ENCODE measurements at regions not wholly inside any gene's neighbourhood (a gene's known extent, or its start where the extent isn't known, plus 50 kb on each side); places are given as distances from the start of the nearest gene placed in this dataset.

DNA sequence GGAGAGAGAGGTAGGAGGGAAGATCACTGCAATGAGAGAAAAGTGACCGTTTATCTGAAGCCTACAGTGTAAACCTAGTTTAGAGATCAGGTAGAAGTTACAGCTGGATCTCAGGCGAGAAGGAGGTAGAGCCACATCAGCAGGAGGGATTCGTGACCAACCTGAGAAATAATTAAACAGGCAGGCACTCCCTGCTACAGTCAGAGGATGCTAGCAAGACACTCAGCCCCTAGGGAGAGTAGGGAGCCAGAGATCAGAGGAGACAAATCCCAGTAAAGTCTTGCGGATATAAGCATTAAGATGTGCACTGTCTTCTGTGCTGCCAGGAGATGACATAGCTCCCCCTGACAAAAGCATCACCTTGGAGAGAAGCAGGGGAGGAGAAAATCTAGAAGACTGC is 629.1 kb upstream of the SLC39A10 start:
- DNase-seq, result no peak

DNA sequence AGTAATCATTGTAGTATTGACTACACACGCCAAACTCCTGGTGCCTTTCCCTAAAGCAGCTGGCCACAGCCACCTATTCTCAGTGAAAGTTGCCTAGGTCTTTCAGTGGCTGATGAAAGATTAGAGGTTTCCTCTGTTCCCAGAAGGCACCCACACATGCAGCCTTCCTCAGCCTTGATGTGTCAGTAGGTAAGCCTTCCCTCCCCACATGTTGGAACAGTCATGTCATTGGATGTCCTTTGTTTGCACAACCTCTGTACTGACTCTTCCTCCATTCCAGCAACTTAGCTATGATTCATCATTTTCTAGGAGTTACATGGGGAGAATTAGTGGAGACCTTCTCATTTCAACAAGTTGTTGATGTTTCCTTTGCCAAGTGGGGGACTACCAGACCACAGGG is 630.8 kb upstream of the SLC39A10 start:
- DNase-seq, result no peak

DNA sequence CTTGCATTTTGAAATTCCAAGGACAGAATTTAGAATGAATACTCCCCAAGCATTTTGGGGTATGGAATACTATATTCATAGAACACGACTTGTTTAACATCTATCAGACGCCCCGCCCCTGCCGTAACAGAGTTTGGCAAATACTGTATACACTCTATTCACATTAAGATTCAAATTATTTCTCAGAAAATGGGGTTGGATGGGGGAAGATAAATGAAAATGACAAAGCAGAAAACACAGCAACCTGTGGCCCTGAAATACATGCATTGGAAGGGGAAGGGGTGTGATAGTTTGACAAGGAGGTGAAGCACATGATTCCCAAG is 634.6 kb upstream of the SLC39A10 start:
- no peak for DNase-seq

DNA sequence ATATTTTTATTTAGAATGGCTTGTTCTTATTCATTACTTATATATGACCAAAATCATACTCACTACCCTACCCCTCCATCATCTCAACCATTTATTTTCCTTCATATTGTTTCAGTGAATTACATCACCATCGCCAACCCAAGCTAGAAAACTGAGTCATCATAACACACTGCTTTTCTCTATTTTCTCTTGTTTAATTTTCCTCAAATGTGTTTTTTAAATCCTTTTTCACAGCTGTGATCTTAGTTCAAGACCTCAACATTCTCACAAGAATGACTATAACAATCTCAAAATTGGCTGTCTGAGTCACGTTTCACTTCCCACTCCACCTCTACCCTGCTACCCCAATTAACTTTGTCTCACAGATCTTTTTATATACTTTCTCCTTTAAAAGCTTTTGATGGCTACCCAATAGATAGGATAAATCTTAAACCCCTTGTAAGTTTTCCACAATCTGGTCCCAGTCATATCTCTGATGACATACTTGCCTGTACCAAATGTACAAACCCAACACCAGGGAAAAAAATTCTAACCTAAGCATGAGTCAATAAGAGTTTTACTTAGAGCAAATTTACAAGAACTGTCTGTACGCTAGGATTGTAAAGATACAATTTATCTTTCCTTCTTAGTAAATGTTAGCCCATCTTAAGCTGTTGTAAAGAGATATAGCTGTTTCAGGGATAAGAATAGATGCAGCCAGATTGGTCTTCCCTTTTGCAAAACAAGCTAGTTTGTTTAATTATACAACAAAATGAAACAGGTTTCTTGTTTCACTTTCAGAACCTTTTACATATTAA is 635.1 kb upstream of the SLC39A10 start:
- no peak for DNase-seq

DNA sequence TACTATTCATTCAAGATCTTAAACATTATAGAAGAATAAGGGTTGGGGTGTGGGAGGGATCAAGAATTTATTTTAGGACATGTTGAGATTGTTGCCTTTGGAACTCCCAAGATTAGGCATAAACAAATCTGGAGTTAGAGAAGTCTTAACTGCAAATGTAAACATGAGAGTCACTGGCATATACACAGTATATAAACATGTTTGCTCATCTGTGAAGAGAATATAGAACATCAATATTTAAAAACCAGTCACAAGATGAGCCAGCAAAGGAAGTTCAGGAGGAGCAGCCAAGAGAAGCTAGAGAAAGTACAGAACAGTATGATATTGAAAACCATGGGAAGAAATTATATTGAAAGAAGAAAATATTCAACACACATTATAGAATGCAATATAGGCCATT is 638.6 kb upstream of the SLC39A10 start:
- DNase-seq, result no peak

DNA sequence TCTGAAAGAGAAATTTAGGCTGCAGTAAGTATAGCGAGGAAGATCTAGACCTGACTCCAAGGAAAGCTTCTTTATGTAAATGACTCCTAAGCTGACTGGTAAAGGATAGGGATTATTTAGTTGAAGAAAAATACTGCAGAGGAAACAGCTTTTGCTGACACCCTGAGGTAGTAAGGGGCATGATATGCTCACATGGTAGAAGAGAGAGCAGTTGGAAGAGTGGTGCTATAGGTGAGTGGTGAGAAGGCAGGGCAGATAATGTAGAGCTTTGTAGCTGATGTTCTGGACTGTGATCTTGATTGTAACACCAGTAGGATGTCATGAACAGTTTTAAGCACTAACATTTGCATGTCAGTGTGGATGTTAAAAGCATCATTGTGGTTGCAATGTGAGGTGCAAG is 639.1 kb upstream of the SLC39A10 start:
- DNase-seq, result no peak

DNA sequence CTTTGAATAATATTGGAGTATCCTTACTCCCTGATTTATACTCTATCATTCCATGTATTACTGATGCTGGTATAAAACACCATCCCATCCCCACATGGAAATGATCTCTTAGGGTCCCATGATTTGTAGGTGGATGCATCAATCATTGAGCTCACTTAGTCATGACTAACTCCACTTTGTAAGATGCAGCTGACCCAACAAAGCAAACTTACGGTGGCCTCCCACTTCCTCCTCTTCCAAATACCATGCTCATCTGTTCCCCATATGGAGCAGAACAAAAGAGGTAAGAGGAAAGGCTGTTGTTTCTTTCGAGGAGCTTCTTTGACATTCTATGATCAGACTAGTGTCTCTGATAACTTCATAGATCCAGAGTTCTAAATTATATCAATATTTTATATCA is 640.2 kb upstream of the SLC39A10 start:
- DNase-seq, result no peak

DNA sequence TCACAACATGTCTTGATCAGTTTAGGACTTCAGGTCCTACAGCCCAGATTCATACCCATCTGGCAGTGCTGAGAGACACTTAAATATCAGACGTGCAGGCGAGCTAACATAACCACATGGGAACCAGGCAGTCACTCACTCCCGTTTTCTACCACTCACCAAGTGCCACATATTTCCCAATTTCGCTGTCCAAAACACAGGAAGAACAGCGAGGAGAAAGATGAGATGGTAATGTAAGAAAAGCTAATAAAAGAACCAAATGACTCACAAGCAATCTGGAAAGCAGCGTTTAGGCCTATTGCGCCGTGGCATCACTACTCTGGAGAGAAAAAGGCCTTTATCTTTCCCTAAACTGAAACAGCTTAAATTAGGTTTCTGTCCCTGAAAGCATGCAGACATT is 647.8 kb upstream of the SLC39A10 start:
- no peak for DNase-seq

DNA sequence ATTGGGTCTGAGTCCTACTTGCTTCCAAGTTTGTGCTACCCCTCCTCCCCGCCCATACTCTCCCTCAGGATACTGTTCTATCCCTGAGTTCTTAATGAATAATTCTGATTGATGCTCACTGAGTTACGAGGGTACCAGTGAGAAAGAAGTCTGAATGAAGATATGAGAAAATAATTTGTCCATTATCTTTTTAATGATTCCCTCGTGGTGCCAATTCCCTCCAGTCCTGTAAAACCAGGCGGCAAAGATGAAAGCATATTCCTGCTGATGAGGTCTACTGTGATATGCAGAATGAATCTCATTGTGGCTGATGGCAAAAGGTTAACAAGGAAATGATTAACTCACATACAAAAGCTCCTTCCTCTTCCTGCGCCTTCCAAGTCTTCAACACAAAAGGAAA is 650.2 kb upstream of the SLC39A10 start:
- DNase-seq, result no peak

DNA sequence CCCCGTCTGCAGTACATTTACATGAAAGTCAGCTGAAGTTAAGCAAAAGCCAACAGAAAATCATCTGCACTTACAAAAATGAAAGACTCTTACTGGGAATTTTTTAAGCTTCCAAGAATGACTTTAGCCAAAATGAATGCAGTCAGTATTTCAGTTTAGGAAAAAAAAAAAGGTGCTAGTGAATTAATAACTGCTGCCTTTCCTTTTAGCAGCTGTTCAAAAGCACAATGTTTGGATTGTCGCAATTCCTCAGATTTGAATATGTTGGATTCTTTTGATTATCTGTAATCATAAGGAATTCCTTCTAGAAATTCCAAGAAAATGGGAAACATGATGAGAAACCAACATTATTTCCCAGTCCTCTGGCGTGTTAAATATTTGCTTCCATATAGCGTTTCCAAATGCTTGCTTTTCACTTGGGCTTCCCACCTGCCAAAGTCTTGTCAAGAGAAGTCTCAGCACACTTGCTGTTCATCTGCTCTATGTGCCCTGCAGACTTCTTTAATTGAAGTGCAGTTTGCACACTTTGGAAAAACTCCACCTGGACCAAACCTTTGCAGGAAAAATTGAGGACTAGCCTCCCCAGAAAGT is 653.0 kb upstream of the SLC39A10 start:
- no peak for DNase-seq

DNA sequence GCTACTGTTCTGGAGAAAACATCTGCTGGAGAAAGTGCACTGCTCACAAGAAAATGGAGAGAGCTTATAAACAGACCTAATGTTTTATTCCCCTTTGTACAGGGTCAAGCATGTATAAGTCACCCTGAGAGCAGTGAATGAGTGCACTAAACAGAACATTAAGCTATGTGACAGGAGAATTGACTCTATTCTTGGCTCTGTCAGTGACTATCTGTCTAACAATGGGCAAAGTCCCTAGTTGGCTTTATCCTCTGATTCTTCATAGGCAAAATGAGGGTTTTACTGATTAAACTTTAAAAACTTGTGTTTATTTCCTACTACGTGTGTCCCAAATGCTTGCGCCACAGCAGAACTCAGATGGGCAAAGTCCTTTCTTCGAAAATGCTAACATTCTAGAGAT is 655.1 kb upstream of the SLC39A10 start:
- no peak for DNase-seq

DNA sequence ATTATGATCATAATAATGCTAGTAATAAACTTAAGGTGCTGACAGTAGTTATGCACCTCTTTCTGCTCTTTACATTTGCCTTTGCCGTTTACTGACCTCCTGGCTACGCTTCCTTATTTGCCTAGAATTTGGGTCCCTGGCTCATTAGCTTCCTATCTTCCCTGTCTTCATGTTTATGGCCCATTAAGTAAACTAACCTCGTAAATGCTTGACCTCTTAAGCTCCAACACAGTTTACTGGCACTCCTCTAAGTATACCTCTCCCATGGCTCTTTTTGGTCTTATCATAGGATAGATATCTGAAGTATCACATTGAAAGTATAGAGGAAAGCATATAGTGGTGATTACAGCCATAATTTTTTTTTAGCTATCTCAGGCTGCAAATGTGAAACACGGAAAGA is 657.3 kb upstream of the SLC39A10 start:
- no peak for DNase-seq

DNA sequence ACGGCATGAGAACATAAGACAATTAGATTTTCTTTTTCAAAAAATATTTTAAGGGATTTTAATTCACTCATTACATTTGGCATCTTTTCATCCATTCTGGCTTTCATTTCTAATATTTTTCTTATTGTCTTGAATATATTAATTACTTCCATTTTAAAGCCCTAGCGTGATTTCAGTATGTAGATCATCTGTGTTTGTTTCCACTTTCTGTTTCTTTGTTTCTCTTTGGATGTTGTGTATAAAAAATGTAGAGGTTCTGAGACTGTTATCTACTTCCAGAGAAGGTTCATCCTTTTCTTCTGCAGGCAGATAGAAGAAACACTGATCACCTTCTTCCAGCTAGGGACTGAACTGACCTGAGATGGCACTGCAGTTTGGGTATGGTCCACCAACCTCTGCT is 664.4 kb upstream of the SLC39A10 start:
- no peak for DNase-seq

DNA sequence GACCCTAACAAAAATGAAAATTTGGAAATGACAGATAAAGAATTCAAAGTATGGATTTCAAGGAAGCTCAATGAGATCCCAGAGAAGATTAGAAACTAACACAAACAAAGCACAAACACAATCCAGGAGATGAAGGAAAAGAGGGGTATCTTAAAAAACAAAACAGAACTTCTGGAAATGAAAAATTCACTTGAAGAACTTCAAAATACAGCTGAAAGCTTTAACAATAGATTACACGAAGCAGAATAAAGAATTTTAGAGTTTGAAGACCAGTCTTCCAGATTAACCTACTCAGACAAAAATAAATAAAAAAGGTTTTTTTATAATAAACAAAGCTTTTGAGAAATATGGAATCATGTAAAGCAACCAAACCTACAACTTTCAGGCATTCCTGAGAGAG is 671.8 kb upstream of the SLC39A10 start:
- DNase-seq, result no peak

DNA sequence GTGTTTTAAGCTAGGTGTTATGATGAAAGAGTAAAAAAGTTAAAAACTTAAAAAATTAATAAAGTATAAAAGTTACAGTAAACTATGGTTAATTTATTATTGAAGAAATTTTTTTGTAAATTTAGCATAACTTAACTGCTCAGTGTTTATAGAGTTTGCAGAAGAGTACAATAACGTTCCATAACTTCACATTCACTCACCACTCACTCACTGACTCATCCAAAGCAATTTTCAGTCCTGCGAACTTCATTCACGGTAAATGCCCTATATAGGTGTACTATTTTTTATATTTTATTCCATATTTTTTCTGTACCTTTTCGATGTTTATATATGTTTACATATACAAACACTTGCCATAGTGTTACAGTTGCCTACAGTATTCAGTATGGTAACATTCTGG is 694.8 kb upstream of the SLC39A10 start:
- DNase-seq, result no peak

DNA sequence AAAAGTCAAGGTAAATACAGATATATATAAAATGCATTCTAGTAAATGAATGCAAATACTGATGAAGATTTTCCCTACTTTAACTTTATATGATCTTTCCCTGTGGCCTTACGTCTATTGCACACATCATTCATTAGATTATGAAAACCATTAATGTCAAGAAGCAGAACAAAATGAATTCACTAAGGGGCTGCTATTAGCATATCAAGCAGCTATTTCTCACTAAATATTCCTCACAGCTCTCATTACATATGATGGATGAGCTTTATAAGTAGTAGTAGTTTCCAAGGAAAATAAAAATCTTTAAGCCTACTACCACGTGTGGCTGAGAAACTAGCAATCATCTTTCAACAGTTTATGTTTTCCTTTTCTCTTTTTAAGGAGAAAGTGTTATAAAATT is 702.8 kb upstream of the SLC39A10 start:
- no peak for DNase-seq

DNA sequence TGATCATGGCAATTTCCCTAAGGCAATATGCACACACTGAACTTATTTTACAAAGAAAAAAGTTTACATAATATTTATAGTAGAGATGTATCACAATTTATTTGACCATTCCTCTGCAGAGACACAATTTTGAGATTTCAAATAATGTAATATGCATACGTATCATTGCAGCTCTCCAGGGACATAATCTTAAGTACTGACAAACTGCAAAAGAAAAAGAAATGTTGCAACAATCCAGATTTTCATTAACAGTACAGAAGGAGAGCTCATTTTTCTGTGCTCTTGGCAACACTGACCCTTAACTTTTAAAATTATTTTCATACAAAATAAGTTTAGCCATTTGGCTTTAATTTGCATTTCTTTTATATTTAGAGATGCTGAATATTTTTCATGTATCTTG is 710.2 kb upstream of the SLC39A10 start:
- DNase-seq, result no peak

DNA sequence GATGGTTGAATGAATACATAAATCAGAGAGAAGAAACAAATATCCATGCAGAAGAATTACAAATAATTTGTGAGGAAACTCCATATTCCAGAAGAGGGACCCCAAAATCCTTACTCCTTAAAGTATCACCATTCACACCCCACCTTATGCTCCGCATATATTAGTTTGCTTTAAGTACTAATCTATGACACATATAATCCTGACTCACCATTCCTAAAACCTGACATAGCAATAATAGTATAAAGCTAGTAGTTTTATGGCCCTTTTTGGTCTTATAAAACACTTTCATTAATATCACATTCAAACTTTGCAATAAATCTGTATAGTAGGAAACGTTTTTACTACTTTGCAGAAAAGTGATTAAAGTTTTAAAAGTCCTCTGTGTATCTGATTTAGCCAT is 719.0 kb upstream of the SLC39A10 start:
- no peak for DNase-seq

DNA sequence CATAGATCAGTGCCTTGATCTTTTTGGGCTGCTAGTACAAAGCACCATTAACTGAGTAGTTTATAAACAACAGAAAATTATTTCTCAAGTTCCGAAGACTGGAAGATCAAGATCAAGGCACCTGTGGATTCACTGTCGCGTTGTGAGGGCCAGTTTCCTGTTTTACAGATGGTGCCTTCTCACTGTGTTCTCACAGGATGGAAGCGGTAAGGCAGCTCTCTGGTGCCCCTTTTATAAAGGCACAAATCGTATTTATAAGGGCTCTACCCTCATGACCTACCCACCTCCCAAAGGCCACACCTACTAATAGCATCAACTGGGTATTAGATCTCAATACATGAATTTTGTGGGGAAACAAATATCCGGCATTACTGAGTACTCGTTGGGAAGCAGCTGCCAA is 729.5 kb upstream of the SLC39A10 start:
- DNase-seq, result no peak

DNA sequence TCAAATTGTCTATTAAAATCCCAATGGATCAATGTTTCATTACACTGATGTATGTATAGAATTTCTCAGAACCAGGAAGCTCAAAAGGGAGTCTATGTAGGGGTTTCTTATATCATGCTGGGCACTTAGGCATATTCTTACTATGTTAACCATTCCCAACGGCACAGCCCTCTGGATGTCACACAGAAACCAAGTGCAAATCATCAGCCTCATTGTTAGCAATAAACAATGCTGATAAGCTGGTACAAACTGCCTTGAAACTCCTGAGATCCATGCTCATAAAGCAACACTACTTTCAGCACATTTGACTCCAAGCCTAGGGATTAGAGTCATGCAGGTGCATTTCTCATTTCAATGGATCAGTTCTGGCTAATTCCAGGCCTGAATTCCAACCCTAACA is 730.2 kb upstream of the SLC39A10 start:
- DNase-seq, result no peak

DNA sequence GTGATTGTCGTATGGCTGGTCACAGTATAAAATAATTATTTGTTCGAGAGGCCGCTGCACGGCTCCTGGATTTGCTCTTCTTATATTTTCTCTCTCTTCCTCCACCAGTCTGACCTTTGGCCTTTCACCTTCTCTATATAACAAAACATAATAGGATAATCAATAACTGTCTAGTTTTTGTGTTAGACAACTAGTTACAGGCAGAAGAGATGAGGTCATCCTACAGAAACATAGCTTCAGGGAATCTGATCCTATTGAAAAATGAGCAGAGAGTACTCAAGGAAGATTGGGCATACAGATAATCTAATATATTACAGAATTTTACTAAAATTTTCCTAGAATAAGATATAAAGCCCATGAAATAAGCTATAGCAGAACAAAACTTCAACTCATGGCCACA is 731.3 kb upstream of the SLC39A10 start:
- DNase-seq, result no peak

DNA sequence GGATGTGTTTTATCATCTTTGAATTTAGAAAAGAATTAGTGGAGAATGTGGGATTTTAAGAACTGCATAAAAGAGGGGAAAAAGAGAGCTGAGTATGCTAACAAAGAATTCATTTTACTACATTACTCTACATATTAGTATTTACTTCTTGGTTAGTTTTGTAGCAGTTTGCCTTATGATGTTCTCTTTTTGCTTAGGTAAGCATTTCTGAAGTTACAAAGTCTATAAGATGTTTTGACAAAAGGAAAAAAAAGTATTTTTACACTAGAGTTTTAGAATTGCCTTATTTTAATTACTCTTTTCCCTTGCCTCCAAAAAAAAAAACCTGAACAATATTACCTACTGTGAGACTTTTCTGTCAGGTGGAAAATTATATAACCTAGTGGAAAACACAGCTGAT is 739.5 kb upstream of the SLC39A10 start:
- no peak for DNase-seq

DNA sequence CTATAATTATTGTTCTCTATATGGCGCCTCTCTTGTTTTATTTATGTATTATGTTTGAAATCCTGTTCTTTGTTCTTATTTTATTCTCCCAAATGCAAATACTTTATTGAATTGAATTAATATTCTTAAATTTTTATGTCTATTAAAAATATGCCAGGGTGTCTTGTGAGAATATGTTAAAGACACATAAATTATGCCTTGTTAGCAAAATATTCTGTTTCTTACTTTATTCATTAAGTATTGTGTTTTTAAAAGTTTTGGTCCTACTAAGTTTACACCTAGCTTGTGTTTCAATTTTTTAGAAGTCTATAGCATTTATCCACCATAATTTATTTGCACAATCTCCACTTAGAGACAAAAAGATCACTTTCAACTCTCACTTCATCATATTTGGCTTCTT is 741.5 kb upstream of the SLC39A10 start:
- DNase-seq, result no peak

DNA sequence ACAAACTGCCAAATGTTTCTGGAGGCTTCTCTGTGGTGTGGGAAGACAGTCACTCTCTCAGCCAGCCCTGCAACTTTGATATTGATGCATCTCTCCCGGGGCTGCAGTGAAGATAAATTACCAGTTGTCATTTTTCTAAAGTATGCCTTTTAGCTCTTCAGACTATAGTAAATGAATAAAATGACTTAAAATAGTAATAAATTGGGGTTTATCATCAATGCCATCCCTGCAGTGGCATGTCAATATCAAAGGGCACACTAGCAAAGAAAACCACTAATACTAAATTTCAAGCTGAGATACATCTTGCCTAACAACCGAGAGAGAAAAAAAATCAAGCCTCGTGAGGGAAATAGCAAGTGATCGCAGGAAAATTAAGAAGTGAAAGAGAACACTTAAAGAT is 749.5 kb upstream of the SLC39A10 start:
- no peak for DNase-seq

DNA sequence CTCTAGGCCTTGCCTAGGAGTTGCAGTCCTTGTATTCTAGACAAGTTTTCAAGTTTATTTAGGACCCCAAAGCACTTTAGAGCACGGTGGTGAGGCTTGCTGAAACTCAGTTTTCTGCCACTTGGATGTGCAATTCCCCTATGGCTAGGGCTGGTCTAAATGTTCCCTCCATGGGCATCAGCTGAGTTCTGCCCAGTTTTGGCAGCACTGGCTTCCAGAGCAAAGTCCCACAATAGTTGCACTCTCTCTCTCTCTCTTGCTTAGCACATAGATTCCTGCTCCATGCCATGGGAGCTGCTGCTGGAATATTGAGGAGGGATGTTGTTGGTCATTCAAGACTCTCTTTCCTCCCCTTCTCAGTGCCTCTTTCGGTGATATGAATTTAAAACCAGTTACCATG is 760.2 kb upstream of the SLC39A10 start:
- no peak for DNase-seq
